Astrocyte of the cerebellum (primary cell): ENCODE measurements at regions not wholly inside any gene's neighbourhood (a gene's known extent, or its start where the extent isn't known, plus 50 kb on each side); places are given as distances from the start of the nearest gene placed in this dataset.
"Not testable (repeated sequence)": the region's sequence is repeated elsewhere in the genome, so short reads cannot be mapped to it uniquely, and the experiment has no call there.

Experiments used
- DNase-seq: peaks from one replicate; pipeline ENCODE4 v3.0.0-alpha.2; 2011; ENCODE audit warnings: low read depth
- H3K4me3 ChIP-seq: 2 replicates; pipeline ENCODE4 v1.5.1; 2011; ENCODE audit warnings: mild to moderate bottlenecking, low read depth, low read length, moderate library complexity
- in situ Hi-C: cut with HindIII; loops from 2 replicates; pipeline ENCODE4 v1.10.0; 2017; ENCODE audit warnings: low sequenced_read_pairs
- TF ChIP-seq, protein P1 (sequence below): IDR thresholded peaks from 2 replicates; pipeline ENCODE4 v1.5.1; 2012; ENCODE audit warnings: low read length, low read depth, moderate library complexity, mild to moderate bottlenecking; ENCODE audit errors: missing control alignments

GRCh38 chr18:46215902-46216723 lies 111.9 kb downstream of the HAUS1 start:
- no peak for DNase-seq
- H3K4me3 ChIP-seq = no peak overlapping the region
- TF ChIP-seq, protein P1, sequence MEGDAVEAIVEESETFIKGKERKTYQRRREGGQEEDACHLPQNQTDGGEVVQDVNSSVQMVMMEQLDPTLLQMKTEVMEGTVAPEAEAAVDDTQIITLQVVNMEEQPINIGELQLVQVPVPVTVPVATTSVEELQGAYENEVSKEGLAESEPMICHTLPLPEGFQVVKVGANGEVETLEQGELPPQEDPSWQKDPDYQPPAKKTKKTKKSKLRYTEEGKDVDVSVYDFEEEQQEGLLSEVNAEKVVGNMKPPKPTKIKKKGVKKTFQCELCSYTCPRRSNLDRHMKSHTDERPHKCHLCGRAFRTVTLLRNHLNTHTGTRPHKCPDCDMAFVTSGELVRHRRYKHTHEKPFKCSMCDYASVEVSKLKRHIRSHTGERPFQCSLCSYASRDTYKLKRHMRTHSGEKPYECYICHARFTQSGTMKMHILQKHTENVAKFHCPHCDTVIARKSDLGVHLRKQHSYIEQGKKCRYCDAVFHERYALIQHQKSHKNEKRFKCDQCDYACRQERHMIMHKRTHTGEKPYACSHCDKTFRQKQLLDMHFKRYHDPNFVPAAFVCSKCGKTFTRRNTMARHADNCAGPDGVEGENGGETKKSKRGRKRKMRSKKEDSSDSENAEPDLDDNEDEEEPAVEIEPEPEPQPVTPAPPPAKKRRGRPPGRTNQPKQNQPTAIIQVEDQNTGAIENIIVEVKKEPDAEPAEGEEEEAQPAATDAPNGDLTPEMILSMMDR = no peak
- in situ Hi-C loops = no loop called here

- TF ChIP-seq, protein P1 = no peak
- no peak overlapping the region for H3K4me3 ChIP-seq
- in situ Hi-C loops = no loop called here
- DNase-seq = no peak
Measured at GRCh38 chr18:46220116-46220515, 115.9 kb downstream of the HAUS1 start.

- no peak overlapping the region for H3K4me3 ChIP-seq
- TF ChIP-seq, protein P1 = no peak
- DNase-seq = no peak
- in situ Hi-C loops = no loop called here
Measured at GRCh38 chr18:46222093-46222492, 117.9 kb downstream of the HAUS1 start.

DNA sequence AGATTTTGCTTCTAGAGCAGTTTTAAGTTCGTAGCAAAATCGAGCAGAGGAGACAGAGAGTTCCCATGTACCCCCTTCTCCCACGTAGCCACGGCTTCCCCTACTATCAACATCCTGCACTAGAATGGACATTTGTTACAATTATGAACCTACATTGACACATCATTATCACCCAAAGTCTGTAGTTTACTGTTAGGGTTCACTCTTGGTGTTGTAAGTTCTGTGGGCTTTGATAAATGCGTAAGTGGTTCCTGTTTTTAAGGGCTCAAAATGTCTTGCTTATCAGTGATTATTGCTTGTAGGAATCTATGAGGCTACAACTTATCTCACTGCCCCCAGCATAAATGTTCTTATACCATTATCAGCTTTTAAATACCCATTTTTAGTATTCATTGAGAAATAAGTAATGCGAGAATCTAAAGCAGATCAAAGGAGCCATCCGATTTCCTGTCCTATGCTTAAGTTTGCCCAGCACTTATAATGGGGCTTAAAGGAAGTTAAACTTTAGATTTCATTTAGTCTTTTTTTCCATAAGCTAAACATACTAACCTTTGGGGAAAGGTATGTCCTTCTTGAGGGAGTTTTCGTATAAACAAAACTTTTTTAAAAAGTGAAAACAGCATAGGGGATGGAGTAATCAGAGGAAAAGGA lies 118.7 kb downstream of the HAUS1 start:
- in situ Hi-C loops = no loop called here
- no peak overlapping the region for H3K4me3 ChIP-seq
- DNase-seq = no peak
- TF ChIP-seq, protein P1 = no peak

DNA sequence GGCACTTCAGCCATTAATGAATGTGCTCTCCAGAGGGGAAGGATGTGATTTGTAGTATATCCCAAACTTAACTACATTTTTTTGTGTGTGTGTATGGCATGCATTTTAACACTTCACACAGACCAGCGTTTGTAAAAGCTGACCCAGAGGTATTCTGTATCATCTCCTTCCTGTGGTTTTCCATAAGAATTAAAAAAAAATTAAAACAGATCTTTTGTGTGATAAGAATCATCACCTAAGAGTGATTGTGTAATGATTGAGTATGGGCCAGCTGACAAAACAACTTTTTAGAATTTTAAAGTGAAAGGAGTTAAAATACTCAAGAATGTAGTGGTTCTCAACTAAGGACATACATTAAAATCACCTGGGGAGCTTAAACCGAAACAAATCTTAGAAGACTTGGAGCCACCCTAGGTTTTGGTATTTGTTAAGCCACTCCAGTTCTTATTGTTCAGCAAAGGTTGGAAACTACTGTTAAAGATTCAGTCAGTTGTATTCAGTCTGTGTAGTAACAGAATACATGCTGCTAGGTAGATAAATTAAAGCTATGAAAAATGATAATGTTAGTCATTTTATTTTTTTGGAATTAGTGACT lies 120.1 kb downstream of the HAUS1 start:
- no peak for DNase-seq
- TF ChIP-seq, protein P1 = no peak
- in situ Hi-C loops = no loop called here
- H3K4me3 ChIP-seq = no peak overlapping the region

DNA sequence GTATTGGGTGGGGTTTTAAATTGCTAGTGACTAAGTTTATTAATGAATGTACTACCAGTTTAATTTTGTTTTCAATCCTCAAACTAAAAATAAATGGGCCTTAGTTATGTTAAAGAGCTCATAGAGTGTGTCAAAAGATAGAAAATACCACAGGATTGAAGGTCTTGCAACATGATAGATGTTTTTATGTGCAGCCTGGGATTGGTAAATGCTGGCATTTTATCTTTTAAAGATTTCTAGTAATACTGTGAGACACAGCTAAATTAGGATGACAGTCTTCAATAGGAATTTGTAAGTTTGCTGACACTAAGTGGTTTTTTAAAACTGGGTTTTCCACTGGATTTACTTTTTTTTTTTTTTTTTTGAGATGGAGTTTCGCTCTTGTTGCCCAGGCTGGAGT lies 122.3 kb downstream of the HAUS1 start:
- H3K4me3 ChIP-seq = no peak overlapping the region
- DNase-seq = no peak
- in situ Hi-C loops = no loop called here
- TF ChIP-seq, protein P1 = no peak

DNA sequence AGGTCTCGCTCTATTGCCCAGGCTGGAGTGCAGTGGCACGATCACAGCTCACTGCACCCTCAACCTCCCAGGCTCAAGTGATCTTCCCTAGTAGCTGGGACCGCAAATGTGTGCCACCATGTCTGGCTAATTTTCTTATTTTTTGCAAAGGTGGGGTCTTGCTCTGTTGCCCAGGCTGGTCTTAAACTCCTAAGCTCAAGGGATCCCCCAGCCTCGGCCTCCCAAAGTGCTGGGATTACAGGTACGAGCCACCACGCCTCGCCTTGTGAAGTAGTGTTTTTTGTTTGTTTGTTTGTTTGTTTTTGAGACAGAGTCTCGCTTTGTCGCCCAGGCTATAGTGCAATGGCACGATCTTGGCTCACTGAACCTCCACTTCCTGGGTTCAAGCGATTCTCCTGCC lies 125.5 kb downstream of the HAUS1 start:
- H3K4me3 ChIP-seq, DNase-seq, in situ Hi-C loops: not testable (repeated sequence)
